Neutrophil (primary cell): ENCODE measurements at regions not wholly inside any gene's neighbourhood (a gene's known extent, or its start where the extent isn't known, plus 50 kb on each side); places are given as distances from the start of the nearest gene placed in this dataset.

Source experiments
- H3K27ac ChIP-seq: fragments of 200-600 bp; sonication (generic); 2 replicates; pipeline ENCODE4 v1.5.1; 2016; ENCODE audit warnings: mild to moderate bottlenecking, moderate library complexity
- H3K27me3 ChIP-seq: fragments of 200-600 bp; sonication (generic); 2 replicates; pipeline ENCODE4 v1.6.0; 2016; ENCODE audit warnings: mild to moderate bottlenecking
- H3K36me3 ChIP-seq: fragments of 200-600 bp; sonication (generic); 2 replicates; pipeline ENCODE4 v1.5.1; 2017
- H3K4me1 ChIP-seq, 2 experiments: fragments of 200-600 bp in 1 of 2; sonication (generic) in 1 of 2; 1 replicate in 1 of 2; 2 replicates in 1 of 2; pipeline versions ENCODE4 v1.5.1 to v1.6.1; 2013 to 2016; ENCODE audit warnings: low read depth in 1 of 2, low read length in 1 of 2, mild to moderate bottlenecking in 1 of 2, moderate library complexity in 1 of 2; ENCODE audit not compliant: control insufficient read depth in 1 of 2, insufficient read depth in 1 of 2
- H3K4me3 ChIP-seq, 2 experiments: fragments of 200-600 bp in 1 of 2; sonication (generic) in 1 of 2; 1 replicate in 1 of 2; 2 replicates in 1 of 2; pipeline ENCODE4 v1.5.1; 2013 to 2016; ENCODE audit warnings: low read depth in 1 of 2, low read length in 1 of 2, mild to moderate bottlenecking in 1 of 2, moderate library complexity in 1 of 2
- H3K9me3 ChIP-seq: fragments of 200-600 bp; sonication (generic); 2 replicates; pipeline ENCODE4 v1.5.1; 2016
- CTCF ChIP-seq: fragments of 200-600 bp; sonication (generic); IDR thresholded peaks from 2 replicates; pipeline ENCODE4 v1.5.1; 2016; ENCODE audit warnings: antibody characterized with exemption

- Histone ChIP-seq H3K36me3 (no peaks in the 10 kb centered on the region), H3K27me3 (no peaks in the 10 kb centered on the region), H3K4me1 (peaks cover 88 to 90% of the 10 kb centered on the region in 2 experiments), H3K9me3 (no peaks in the 10 kb centered on the region), H3K27ac (peak overlapping the region; percentile 100), H3K4me3 (no peak overlapping the region)
- no peak for TF ChIP-seq CTCF
These were observed 54.6 kb downstream of the ZFP36L2 start for GRCh38 chr2:43171789-43172188.

GRCh38 chr2:43170405-43171105, 55.9 kb downstream of the ZFP36L2 start:
- H3K27me3 ChIP-seq, result no peaks in the 10 kb centered on the region
- H3K4me1 ChIP-seq, result peaks cover 76 to 82% of the 10 kb centered on the region in 2 experiments
- H3K27ac ChIP-seq, result peak overlapping the region; percentile 100
- TF ChIP-seq CTCF, result no peak
- no peaks in the 10 kb centered on the region for H3K36me3 ChIP-seq
- H3K4me3 ChIP-seq, result peak overlapping the region; percentile 58 to 62
- no peaks in the 10 kb centered on the region for H3K9me3 ChIP-seq

GRCh38 chr2:43169987-43170386, 56.4 kb downstream of the ZFP36L2 start:
- H3K27ac ChIP-seq, result peak overlapping the region; percentile 100

GRCh38 chr2:43169099-43169945, 57.1 kb downstream of the ZFP36L2 start:
- no peaks in the 10 kb centered on the region for H3K27me3 ChIP-seq
- H3K36me3 ChIP-seq, result no peaks in the 10 kb centered on the region
- H3K4me1 ChIP-seq, result peaks cover 75 to 82% of the 10 kb centered on the region in 2 experiments
- peak overlapping the region; percentile 58 to 62 for H3K4me3 ChIP-seq
- H3K9me3 ChIP-seq, result no peaks in the 10 kb centered on the region
- H3K27ac ChIP-seq, result peak overlapping the region; percentile 100
- TF ChIP-seq CTCF, result no peak

More at GRCh38 chr2:43169987-43170386, 56.4 kb downstream of the ZFP36L2 start:
- peaks cover 75 to 82% of the 10 kb centered on the region in 2 experiments for H3K4me1 ChIP-seq
- TF ChIP-seq CTCF, result peak; percentile 89
- H3K4me3 ChIP-seq, result peak overlapping the region; percentile 58 to 62
- no peaks in the 10 kb centered on the region for H3K36me3 ChIP-seq
- no peaks in the 10 kb centered on the region for H3K9me3 ChIP-seq
- H3K27me3 ChIP-seq, result no peaks in the 10 kb centered on the region

GRCh38 chr2:43168016-43168369, 58.4 kb downstream of the ZFP36L2 start:
- no peak for TF ChIP-seq CTCF
- Histone ChIP-seq H3K4me1 (peaks cover 65 to 74% of the 10 kb centered on the region in 2 experiments), H3K9me3 (no peaks in the 10 kb centered on the region), H3K27ac (peak overlapping the region; percentile 100), H3K36me3 (no peaks in the 10 kb centered on the region), H3K4me3 (peak overlapping the region in 1 of 2 experiments; percentile 62), H3K27me3 (no peaks in the 10 kb centered on the region)
